RKO (cell line): ENCODE measurements at regions not wholly inside any gene's neighbourhood (a gene's known extent, or its start where the extent isn't known, plus 50 kb on each side); places are given as distances from the start of the nearest gene placed in this dataset.
A peak's percentile ranks its signal among the peaks of the same experiment; 100 is the strongest.
"Not testable (repeated sequence)": the region's sequence is repeated elsewhere in the genome, so short reads cannot be mapped to it uniquely, and the experiment has no call there.

ENCODE experiments used
- DNase-seq: peaks from one replicate; pipeline ENCODE4 v3.0.0-alpha.2; 2016; ENCODE audit warnings: low spot score

- DNase-seq, result peak; percentile 32
Observed at GRCh38 chr13:79662882-79663281, 181.9 kb downstream of the NDFIP2 start.

GRCh38 chr13:79660361-79660760, 179.4 kb downstream of the NDFIP2 start:
- DNase-seq, result no peak

- no peak for DNase-seq
Observed at GRCh38 chr13:79659121-79659521, 178.2 kb downstream of the NDFIP2 start.

- no peak for DNase-seq
Observed at GRCh38 chr13:79658333-79658975, 177.5 kb downstream of the NDFIP2 start.

- no peak for DNase-seq
Observed at GRCh38 chr13:79655509-79655908, 174.6 kb downstream of the NDFIP2 start.

GRCh38 chr13:79654520-79654919, 173.6 kb downstream of the NDFIP2 start:
- DNase-seq, result no peak

- DNase-seq, result no peak
Observed at GRCh38 chr13:79650688-79651087, 169.7 kb downstream of the NDFIP2 start.

GRCh38 chr13:79648191-79648590, 167.2 kb downstream of the NDFIP2 start:
- no peak for DNase-seq

GRCh38 chr13:79647533-79647932, 166.6 kb downstream of the NDFIP2 start:
- DNase-seq, result no peak

GRCh38 chr13:79646880-79647279, 165.9 kb downstream of the NDFIP2 start:
- DNase-seq, result no peak

GRCh38 chr13:79645569-79645968, 164.6 kb downstream of the NDFIP2 start:
- DNase-seq, result no peak

- DNase-seq, result no peak
Observed at GRCh38 chr13:79642596-79642995, 161.6 kb downstream of the NDFIP2 start.

GRCh38 chr13:79637133-79637763, 156.3 kb downstream of the NDFIP2 start:
- no peak for DNase-seq

- peak; percentile 69 for DNase-seq
Observed at GRCh38 chr13:79631051-79631659, 150.2 kb downstream of the NDFIP2 start.

GRCh38 chr13:79628463-79628862, 147.5 kb downstream of the NDFIP2 start:
- DNase-seq, result no peak

- DNase-seq, result no peak
Observed at GRCh38 chr13:79626924-79627323, 146.0 kb downstream of the NDFIP2 start.

- DNase-seq, result no peak
Observed at GRCh38 chr13:79625517-79625916, 144.6 kb downstream of the NDFIP2 start.

- DNase-seq, result no peak
Observed at GRCh38 chr13:79621902-79622301, 140.9 kb downstream of the NDFIP2 start.

- no peak for DNase-seq
Observed at GRCh38 chr13:79621449-79621848, 140.5 kb downstream of the NDFIP2 start.

GRCh38 chr13:79614250-79614918, 133.4 kb downstream of the NDFIP2 start:
- no peak for DNase-seq

GRCh38 chr13:79612604-79613003, 131.6 kb downstream of the NDFIP2 start:
- DNase-seq, result no peak

- not testable (repeated sequence) for DNase-seq
Observed at GRCh38 chr13:79607895-79608294, 126.9 kb downstream of the NDFIP2 start.
